GM19372 (cell line): ENCODE measurements at regions not wholly inside any gene's neighbourhood (a gene's known extent, or its start where the extent isn't known, plus 50 kb on each side); places are given as distances from the start of the nearest gene placed in this dataset.

Experiments used
- ATAC-seq: cut with Tn5 transposase; IDR thresholded peaks from one replicate; pipeline ENCODE4 v1.9.1; 2021; ENCODE audit warnings: mild to moderate bottlenecking, low read depth, moderate library complexity; ENCODE audit not compliant: unreplicated experiment

GRCh38 chr1:30200161-30200560, 523.2 kb downstream of the MATN1 start:
- no peak for ATAC-seq

GRCh38 chr1:30199563-30199962, 523.8 kb downstream of the MATN1 start:
- no peak for ATAC-seq

- ATAC-seq: no peak
These were observed 524.5 kb downstream of the MATN1 start for GRCh38 chr1:30198795-30199403.

- no peak for ATAC-seq
These were observed 525.0 kb downstream of the MATN1 start for GRCh38 chr1:30198451-30198760.

- no peak for ATAC-seq
These were observed 525.5 kb downstream of the MATN1 start for GRCh38 chr1:30197639-30198450.

- ATAC-seq: no peak
These were observed 526.3 kb downstream of the MATN1 start for GRCh38 chr1:30196872-30197638.

GRCh38 chr1:30196457-30196856, 526.9 kb downstream of the MATN1 start:
- no peak for ATAC-seq

- no peak for ATAC-seq
These were observed 527.8 kb downstream of the MATN1 start for GRCh38 chr1:30195424-30196134.

GRCh38 chr1:30194741-30195423, 528.5 kb downstream of the MATN1 start:
- ATAC-seq: no peak

- ATAC-seq: no peak
These were observed 529.3 kb downstream of the MATN1 start for GRCh38 chr1:30194046-30194619.

- no peak for ATAC-seq
These were observed 530.3 kb downstream of the MATN1 start for GRCh38 chr1:30192969-30193630.

- ATAC-seq: no peak
These were observed 532.2 kb downstream of the MATN1 start for GRCh38 chr1:30191154-30191702.

GRCh38 chr1:30190511-30191153, 532.8 kb downstream of the MATN1 start:
- ATAC-seq: no peak

- ATAC-seq: no peak
These were observed 533.4 kb downstream of the MATN1 start for GRCh38 chr1:30189818-30190500.

GRCh38 chr1:30188999-30189398, 534.4 kb downstream of the MATN1 start:
- ATAC-seq: no peak

GRCh38 chr1:30188329-30188728, 535.1 kb downstream of the MATN1 start:
- no peak for ATAC-seq

GRCh38 chr1:30187413-30188023, 535.9 kb downstream of the MATN1 start:
- no peak for ATAC-seq

GRCh38 chr1:30186586-30186985, 536.8 kb downstream of the MATN1 start:
- no peak for ATAC-seq
